WERI-Rb-1 (cell line): ENCODE measurements at regions not wholly inside any gene's neighbourhood (a gene's known extent, or its start where the extent isn't known, plus 50 kb on each side); places are given as distances from the start of the nearest gene placed in this dataset.

ENCODE experiments used
- DNase-seq: peaks from one replicate; pipeline ENCODE4 v3.0.0-alpha.2; 2020
- H3K27ac ChIP-seq: fragments of 250-450 bp; sonication (Bioruptor Pico); 2 replicates; pipeline ENCODE4 v1.5.1; 2020; ENCODE audit warnings: mild to moderate bottlenecking, moderate library complexity
- H3K27me3 ChIP-seq: fragments of 250-450 bp; sonication (Bioruptor Pico); 2 replicates; pipeline ENCODE4 v1.5.1; 2021; ENCODE audit warnings: mild to moderate bottlenecking, low read depth, moderate library complexity; ENCODE audit not compliant: insufficient read depth, severe bottlenecking
- H3K36me3 ChIP-seq: fragments of 250-450 bp; sonication (Bioruptor Pico); 2 replicates; pipeline ENCODE4 v1.5.1; 2020; ENCODE audit warnings: mild to moderate bottlenecking, moderate library complexity
- H3K4me3 ChIP-seq: 2 replicates; pipeline ENCODE4 v1.5.1; 2011; ENCODE audit warnings: low read depth, mild to moderate bottlenecking, control low read depth, low read length
- H3K9me3 ChIP-seq: fragments of 250-450 bp; sonication (Bioruptor Pico); 2 replicates; pipeline ENCODE4 v1.5.1; 2021; ENCODE audit warnings: mild to moderate bottlenecking, moderate library complexity; ENCODE audit not compliant: severe bottlenecking
- CTCF ChIP-seq: IDR thresholded peaks from 2 replicates; pipeline ENCODE4 v1.5.1; 2011; ENCODE audit warnings: low read depth, mild to moderate bottlenecking, control low read depth, inconsistent platforms, low read length

GRCh38 chr13:80923907-80924306 lies 583.0 kb upstream of the SPRY2 start:
- Histone ChIP-seq H3K27ac (no peak overlapping the region), H3K36me3 (no peaks in the 10 kb centered on the region), H3K9me3 (no peaks in the 10 kb centered on the region), H3K27me3 (no peaks in the 10 kb centered on the region), H3K4me3 (no peak overlapping the region)
- DNase-seq = no peak
- TF ChIP-seq CTCF = 0 out of 2 replicates have a peak, but pooled peaks have one; percentile 4

DNA sequence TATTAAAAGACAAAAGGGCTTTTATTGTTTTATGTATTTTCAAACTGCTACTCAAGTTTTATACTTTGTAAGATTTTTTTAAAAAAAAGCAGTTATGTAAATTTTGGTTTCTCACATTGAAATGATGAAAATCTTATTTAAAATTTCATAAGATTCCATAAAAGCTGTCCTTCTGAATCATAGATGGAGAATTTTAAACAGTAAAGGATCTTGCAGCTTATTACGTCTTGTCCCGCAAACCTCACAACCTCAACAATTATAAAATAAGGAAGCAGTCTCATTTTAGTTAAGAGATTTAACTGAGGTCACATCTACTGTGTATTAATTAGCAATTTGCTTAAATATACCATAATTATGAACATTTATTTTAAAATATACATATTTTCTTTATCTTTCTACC lies 581.0 kb upstream of the SPRY2 start:
- Histone ChIP-seq H3K9me3 (no peaks in the 10 kb centered on the region), H3K36me3 (no peaks in the 10 kb centered on the region), H3K4me3 (no peak overlapping the region), H3K27ac (no peak overlapping the region), H3K27me3 (no peaks in the 10 kb centered on the region)
- TF ChIP-seq CTCF = no peak
- no peak for DNase-seq

DNA sequence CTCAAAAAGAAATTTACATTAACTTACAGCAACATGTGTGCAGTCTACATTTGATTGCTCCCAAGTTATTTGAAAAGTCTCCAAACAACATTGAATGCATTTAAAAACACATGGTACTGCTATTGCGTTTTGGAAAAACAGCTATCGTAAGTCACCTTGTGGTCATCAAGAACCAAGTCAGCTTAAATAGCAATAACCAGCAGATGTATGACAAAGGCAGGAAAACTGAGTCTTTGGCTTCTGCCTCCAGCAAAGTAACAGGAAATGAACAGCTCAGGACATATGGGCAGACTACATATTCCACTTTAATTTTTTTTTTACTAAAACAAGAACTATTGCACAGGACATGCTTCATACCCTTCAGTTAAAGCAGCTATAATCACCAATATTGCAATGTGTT lies 580.6 kb upstream of the SPRY2 start:
- no peak for DNase-seq
- H3K36me3 ChIP-seq = no peaks in the 10 kb centered on the region

DNA sequence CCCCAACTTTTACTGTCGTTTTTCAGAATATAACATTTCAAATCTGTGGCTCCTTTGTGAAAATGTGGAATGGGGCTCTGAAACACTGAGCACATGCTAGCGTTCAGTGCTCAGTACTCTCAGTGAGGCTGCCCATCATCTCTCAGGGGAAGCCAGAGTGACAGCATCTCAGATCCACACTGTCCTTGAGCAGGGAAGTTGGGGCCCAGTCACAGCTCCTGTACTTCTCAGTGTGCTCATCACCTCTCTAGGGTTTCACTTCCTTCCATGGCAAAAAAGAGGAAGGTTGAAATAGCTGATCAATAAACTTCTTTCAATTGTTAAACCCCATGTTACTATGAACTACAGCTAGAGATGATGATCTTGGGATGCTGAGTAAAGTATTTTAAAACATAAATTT lies 565.9 kb upstream of the SPRY2 start:
- no peak for TF ChIP-seq CTCF
- Histone ChIP-seq H3K4me3 (no peak overlapping the region), H3K27ac (no peak overlapping the region), H3K36me3 (no peaks in the 10 kb centered on the region), H3K9me3 (no peaks in the 10 kb centered on the region), H3K27me3 (no peaks in the 10 kb centered on the region)
- DNase-seq = no peak

More for the DNA sequence above, 580.6 kb upstream of the SPRY2 start:
- no peak overlapping the region for H3K4me3 ChIP-seq
- H3K9me3 ChIP-seq = no peaks in the 10 kb centered on the region
- H3K27ac ChIP-seq = no peak overlapping the region
- TF ChIP-seq CTCF = no peak
- H3K27me3 ChIP-seq = no peaks in the 10 kb centered on the region

- TF ChIP-seq CTCF = no peak
- Histone ChIP-seq H3K4me3 (no peak overlapping the region), H3K9me3 (no peaks in the 10 kb centered on the region), H3K36me3 (no peaks in the 10 kb centered on the region), H3K27me3 (no peaks in the 10 kb centered on the region), H3K27ac (no peak overlapping the region)
- no peak for DNase-seq
Observed at GRCh38 chr13:80904386-80904785, 563.5 kb upstream of the SPRY2 start.

- Histone ChIP-seq H3K27ac (no peak overlapping the region), H3K4me3 (no peak overlapping the region), H3K9me3 (no peaks in the 10 kb centered on the region), H3K36me3 (no peaks in the 10 kb centered on the region), H3K27me3 (no peaks in the 10 kb centered on the region)
- no peak for DNase-seq
- TF ChIP-seq CTCF = no peak
Observed at GRCh38 chr13:80903911-80904310, 563.0 kb upstream of the SPRY2 start.
